ENCODE measurements at regions not wholly inside any gene's neighbourhood (a gene's known extent, or its start where the extent isn't known, plus 50 kb on each side); places are given as distances from the start of the nearest gene placed in this dataset.
A peak's percentile ranks its signal among the peaks of the same experiment; 100 is the strongest.

- no peak for DNase-seq
Observed at GRCh38 chr2:241943209-241943850, 73.8 kb downstream of the RTP5 start.

- peak in 1 of 14 donors; percentile 35 for DNase-seq
Observed at GRCh38 chr2:241943961-241944575, 74.5 kb downstream of the RTP5 start.

DNA sequence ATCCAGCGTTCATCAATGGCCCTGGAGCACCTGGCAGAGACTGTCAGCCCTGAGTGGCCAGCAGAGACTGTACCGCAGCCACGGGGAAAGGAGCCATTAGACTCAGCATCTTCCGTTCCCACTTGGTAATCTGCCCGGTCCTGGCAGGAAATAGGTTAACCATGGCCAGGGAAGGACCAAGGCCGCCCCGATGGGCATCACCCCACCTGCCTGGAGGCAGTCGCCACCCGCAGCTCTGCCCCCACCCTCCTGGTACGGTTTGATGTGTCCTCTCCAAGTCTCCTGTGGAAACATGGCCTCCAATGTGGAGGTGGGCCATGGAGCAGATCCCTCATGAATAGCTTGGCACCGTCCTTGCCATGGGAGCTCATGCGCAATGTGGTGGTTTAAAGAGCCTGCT lies 75.3 kb downstream of the RTP5 start:
- DNase-seq: peak in 1 of 14 donors; percentile 74

DNA sequence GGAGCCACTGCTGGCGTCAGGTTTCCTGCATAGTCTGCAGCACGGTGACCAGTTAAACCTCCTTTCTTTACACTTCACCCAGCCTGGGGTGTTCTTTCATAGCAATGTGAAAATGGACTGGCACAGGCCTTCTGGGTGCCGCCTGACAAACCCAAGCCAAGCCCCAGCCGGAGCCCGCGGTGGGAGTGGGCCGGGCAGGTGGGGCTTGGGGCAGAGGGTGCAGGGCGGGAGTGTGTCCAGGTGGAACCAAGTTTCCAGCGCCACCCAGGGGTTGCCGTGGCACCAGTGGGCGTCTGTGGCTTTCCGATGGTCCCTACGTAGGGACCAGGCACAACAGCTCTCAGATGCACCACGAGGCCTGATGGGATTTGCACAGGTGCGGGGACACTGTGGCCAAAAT lies 75.8 kb downstream of the RTP5 start:
- DNase-seq: no peak

- DNase-seq: no peak
Observed at GRCh38 chr2:241945803-241946202, 76.3 kb downstream of the RTP5 start.

DNA sequence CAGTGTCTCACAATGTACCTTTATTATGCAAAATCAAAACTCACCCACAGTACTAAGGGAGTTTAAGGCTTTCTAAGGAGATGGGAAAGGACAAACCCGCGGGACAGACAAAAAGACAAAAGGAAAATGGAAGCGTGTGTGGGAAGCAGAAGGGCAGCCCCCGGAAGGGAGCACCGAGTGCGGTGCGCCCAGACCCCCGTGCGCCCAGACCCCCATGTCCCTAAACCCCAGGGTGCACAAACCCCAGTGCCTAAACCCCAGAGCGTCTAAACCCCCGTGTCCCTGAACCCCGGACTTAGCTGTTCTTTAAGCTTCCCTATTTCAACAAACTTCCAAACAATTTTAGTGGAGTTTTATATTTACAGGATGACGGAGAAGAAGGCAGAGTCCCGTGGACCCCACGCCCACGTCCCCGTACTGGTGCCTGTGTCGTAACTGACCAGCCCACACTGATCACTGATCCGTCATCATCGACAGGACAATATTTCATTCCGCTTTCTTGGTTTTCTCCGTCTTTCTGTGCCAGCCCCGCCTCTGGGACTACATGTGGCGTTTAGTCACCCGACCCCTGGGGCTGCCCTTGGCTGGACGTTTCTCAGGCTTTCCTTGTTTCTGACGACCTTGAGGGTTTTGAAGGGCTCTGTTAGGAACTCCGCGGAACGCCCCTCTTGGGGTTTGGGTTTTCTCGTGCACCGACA lies 76.9 kb downstream of the RTP5 start:
- no peak for DNase-seq

- DNase-seq: no peak
Observed at GRCh38 chr2:241947004-241947350, 77.4 kb downstream of the RTP5 start.

- no peak for DNase-seq
Observed at GRCh38 chr2:241947401-241947800, 77.9 kb downstream of the RTP5 start.

GRCh38 chr2:241947876-241948275 lies 78.3 kb downstream of the RTP5 start:
- DNase-seq: no peak

- DNase-seq: no peak
Observed at GRCh38 chr2:241948299-241948897, 78.9 kb downstream of the RTP5 start.

DNA sequence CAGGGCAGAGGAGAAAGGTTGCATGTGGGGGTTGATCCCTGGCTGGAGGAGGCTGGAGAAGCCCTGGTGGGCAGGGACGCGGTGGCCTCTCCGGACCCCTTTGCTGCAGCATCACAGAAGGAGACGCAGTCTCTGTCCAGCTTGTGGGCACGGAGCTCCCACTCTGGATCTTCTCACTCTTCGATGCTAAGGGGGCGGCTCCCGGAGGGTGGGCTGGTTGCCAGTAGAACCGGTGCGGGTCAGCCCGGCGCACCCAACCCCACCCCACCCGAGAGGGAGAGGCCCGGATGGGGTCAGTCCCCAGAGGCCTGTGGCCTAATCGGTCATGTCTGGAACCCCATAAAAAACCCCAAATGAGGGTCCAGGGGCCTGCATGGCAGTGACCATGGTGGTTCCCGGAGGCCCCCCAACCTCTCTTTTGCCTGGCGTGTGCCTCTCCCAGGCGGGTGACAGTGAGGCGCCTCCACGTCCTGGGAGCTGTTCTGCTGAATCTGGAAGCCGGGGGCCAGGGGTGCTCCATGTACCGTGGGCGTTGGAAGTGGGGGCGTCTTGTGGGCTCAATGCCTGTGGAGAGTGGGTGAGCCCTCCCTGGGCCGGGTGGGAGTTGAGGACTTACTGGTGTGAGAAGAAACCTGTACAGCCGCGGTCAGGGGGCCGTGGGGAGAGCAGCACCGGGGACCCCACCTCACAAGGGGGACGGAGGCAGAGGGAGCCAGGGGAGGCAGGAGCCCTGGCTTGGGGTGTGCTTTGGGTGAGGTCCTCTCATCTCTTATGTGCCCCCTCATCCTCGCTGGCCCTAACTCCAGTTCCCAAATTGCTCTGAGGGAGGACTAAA lies 79.6 kb downstream of the RTP5 start:
- no peak for DNase-seq

GRCh38 chr2:241949736-241950412 lies 80.3 kb downstream of the RTP5 start:
- DNase-seq: no peak

- DNase-seq: peak in 10 of 14 donors; percentile 9 to 63 (median 31)
Observed at GRCh38 chr2:241950413-241951315, 81.1 kb downstream of the RTP5 start.

DNA sequence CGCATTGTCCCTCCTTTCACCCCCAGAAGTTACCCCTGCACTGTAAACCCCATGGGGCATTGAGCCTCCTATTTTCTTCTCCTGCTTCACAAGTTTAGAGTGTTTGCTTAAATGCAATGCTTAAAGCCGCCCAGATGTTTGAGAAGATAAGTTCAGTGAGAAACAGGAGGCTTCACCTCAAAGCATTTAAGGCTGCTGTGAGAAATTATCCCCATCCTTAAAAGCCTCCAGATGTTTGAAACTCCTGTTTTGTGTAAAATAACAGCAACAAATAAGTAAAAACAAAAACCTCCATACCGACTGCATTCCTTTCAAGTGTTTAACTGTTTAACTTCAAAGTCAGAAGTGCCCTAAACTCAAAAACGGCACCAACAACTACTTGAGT lies 81.8 kb downstream of the RTP5 start:
- DNase-seq: no peak

- no peak for DNase-seq
Observed at GRCh38 chr2:241951920-241952319, 82.4 kb downstream of the RTP5 start.

DNA sequence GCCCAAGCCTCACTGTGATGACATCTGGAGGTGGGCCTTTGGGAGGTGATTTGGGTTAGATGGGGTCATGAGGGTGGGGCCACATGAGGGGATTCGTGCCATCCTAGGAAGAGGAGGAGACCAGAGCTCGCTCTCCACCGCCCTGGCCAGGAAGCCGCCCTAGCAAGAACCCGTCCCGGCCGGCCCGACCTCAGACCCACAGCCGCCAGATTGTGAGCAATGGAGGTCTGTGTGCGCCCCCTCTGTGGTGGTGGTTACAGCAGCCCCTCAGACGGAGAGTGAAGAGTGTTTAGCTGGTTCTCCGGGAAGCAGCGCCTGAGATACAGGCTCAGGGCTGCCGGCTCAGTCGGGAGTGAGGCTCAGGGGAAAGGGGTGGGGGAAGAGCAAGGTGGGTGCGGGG lies 83.3 kb downstream of the RTP5 start:
- DNase-seq: no peak

DNA sequence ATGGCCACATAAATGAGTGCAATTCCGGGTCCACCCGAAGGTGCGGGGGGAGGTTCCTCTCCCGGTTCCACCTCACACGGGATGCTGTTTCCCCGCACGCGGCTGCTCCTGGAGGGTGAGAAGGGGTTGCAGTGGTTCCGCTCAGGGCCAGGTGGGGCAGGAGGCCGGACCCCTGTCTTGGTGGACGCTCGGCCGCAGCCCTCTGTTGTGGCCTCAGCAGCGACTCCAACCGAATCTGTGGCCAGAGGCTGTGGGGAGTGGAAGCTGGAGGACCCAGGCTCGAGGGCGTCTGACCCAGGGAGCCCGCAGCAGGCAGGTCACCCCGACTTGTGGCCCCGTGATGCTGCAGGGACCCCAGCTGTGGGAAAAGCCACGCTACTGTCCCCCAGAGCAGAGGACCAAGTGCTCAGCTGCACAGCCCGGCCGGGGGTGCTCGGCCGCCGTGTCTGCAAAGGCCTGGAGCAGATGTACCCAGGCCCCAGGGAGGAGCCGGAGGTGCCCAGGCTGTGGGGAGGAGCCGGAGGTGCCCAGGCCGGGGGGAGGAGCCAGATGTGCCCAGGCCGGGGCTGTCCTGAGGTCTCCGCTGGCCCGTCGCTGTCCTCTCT lies 83.9 kb downstream of the RTP5 start:
- no peak for DNase-seq

GRCh38 chr2:241956521-241957110 lies 87.1 kb downstream of the RTP5 start:
- no peak for DNase-seq

DNA sequence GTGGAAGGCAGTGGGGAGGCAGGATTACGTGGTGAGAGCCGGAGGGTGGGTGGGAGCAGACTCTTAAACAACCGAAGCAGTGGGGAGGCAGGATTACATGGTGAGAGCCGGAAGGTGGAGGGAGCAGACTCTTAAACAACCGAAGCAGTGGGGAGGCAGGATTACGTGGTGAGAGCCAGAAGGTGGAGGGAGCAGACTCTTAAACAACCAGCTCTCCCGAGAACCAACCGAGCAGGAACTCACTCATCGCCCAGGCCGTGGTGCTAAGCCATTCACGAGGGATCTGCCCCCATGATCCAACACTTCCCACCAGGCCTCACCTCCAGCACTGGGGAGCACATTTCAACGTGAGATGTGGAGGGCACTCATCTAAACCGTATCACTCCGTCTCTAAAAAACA lies 87.7 kb downstream of the RTP5 start:
- no peak for DNase-seq

All from C1 segment of cervical spinal cord (tissue), 14 donors.